Pancreas (tissue), 10 donors: ENCODE measurements at regions not wholly inside any gene's neighbourhood (a gene's known extent, or its start where the extent isn't known, plus 50 kb on each side); places are given as distances from the start of the nearest gene placed in this dataset.

Experiments
- ATAC-seq, 4 donors: fragments of 200-7000 bp; cut with Tn5 transposase; one replicate each; pipeline versions ENCODE4 v1.8.0 to v1.9.1; 2020; ENCODE audit warnings: mild to moderate bottlenecking in 4 of 4, moderate library complexity in 4 of 4
- DNase-seq, 6 donors: peaks; one replicate each; pipeline ENCODE4 v3.0.0-alpha.2; 2020
- FAIRE-seq: peaks from 2 replicates; lab custom pipeline; 2012; peaks lifted over from hg19 to GRCh38; lab: Jason Lieb, UNC
- H3K27ac ChIP-seq, 4 donors: fragments of 200-600 bp; sonication (generic); 1 replicate in 3 of 4; 2 replicates in 1 of 4; pipeline versions ENCODE4 v1.5.0 to v1.8.0; 2020
- H3K27me3 ChIP-seq, 4 donors: fragments of 200-600 bp; one replicate each; pipeline ENCODE4 v1.8.0; 2021
- H3K36me3 ChIP-seq, 3 donors: fragments of 200-600 bp; sonication (generic) in 1 of 3; one replicate each; pipeline versions ENCODE4 v1.5.0 to v1.8.0; 2020 to 2021
- H3K4me1 ChIP-seq, 3 donors: fragments of 200-600 bp; one replicate each; pipeline ENCODE4 v1.8.0; 2021
- H3K4me3 ChIP-seq, 4 donors: fragments of 200-600 bp; sonication (generic) in 2 of 4; one replicate each; pipeline versions ENCODE4 v1.5.0 to v1.8.0; 2020 to 2021
- H3K9me3 ChIP-seq, 4 donors: fragments of 200-600 bp; one replicate each; pipeline ENCODE4 v1.8.0; 2021
- WGBS, 2 donors: extraction: QIAGEN DNeasy Blood & Tissue Kit; methylation state at CpG; one replicate each; pipeline ENCODE4 v1.1.7; 2013; 5-methylcytosine and 5-hydroxymethylcytosine counted together
- intact Hi-C, 3 donors: fragments of 100-400 bp; cut with DNase I; formaldehyde crosslinking; loops; one replicate each; pipeline versions ENCODE4 v1.11.1 to v1.14.2; 2022
- TF ChIP-seq, protein P1 (sequence below), 4 donors: fragments of 200-600 bp; sonication (generic) in 3 of 4; IDR thresholded peaks; one replicate each; pipeline versions ENCODE4 v1.5.0 to v1.8.0; 2021; ENCODE audit warnings: antibody characterized with exemption in 4 of 4
- donor health status: healthy with polysubstance abuse.
- donor health status: DM: no; HTN: no; CAD: no; lungs with moderate emphysema.
- donor health status: DM: no; HTN: no; CAD: no.
- donor health status: control.
- donor health status: control.
- donor health status: Bipolar disorder and iron deficiency.
- donor health status: DM: yes; HTN: yes; CAD: no.
- donor health status: DM: no; HTN: no; CAD: no.
- donor health status: DM: no; HTN: no; CAD: no.
- donor health status: DM: yes; HTN: yes; CAD: no.

DNA sequence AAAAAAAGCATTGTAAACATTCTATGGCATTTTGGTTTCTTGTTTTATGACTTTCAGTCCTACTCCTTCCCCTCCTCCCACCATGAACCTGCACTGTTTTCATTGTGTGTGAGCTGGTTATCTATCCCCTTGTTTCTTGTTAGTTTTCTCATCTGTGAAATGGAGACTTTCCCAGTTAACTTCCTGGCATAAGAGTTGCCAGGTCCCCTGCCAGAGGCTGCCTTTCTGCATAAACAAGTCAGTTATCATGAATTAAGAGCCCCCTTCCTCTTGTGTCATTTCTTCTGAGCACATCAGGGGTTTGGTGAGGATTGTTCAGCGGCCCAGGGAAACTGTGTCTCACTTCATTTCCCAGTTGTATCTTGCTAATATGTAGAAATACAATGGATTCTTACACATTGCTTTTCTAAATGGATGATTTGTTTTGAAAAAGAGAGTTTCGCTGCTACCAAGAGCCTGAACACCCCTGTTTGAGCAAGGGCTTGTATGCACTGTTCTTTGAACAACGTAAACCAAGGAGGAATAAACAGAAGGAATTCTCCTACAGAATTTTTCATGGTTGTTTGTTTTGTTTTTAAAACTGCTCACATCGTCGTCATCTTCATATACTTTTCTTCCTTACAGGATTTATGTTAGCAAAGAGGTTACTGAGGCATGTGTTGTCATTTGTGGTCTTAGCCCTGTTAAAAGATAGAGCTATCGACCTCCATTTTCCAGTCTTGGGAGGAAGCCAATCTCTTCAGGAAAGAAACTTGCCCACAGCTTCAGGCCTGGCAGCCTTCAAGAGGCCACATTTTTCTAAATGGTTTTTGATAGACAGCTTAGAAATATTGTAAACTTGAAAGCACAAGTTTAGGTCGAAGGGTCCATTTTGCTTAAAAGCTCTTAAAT is 144.6 kb upstream of the IL12A start:
- H3K4me3 ChIP-seq, result no peak overlapping the region
- H3K9me3 ChIP-seq, result no peaks in the 10 kb centered on the region
- 67 to 70% methylated on average over 7 of the region's 7 CpGs for WGBS, 2 donors
- no peaks in the 10 kb centered on the region for H3K27me3 ChIP-seq
- intact Hi-C loops, result no loop called here
- ATAC-seq (no peak), DNase-seq (no peak), FAIRE-seq (no peak)
- no peaks in the 10 kb centered on the region for H3K4me1 ChIP-seq
- no peak overlapping the region for H3K27ac ChIP-seq
- TF ChIP-seq, protein P1, sequence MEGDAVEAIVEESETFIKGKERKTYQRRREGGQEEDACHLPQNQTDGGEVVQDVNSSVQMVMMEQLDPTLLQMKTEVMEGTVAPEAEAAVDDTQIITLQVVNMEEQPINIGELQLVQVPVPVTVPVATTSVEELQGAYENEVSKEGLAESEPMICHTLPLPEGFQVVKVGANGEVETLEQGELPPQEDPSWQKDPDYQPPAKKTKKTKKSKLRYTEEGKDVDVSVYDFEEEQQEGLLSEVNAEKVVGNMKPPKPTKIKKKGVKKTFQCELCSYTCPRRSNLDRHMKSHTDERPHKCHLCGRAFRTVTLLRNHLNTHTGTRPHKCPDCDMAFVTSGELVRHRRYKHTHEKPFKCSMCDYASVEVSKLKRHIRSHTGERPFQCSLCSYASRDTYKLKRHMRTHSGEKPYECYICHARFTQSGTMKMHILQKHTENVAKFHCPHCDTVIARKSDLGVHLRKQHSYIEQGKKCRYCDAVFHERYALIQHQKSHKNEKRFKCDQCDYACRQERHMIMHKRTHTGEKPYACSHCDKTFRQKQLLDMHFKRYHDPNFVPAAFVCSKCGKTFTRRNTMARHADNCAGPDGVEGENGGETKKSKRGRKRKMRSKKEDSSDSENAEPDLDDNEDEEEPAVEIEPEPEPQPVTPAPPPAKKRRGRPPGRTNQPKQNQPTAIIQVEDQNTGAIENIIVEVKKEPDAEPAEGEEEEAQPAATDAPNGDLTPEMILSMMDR (IDR thresholded peaks at IDR 0.05), result no peak
- H3K36me3 ChIP-seq, result no peaks in the 10 kb centered on the region

DNA sequence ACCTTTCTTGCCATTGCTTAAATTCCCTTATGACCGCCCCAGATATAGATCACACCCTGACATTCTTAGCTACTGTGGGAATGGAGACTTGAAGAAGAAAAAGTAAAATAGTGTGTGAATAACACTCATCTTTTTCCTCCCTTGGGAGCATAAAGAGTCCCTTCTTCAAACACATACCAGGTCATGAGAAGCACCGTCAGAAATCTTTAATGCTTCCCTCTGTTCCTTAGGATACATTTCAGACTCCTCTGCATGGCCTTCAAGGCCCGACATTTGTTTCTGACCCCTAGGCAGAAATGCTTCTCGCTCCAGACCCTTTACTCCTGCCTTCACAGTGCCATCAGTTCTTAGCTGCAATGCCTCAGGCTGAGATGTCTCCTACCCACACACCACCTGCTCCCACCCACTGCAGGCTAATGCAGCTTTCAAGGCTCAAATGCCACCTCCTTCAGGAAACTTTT is 143.8 kb upstream of the IL12A start:
- no peaks in the 10 kb centered on the region for H3K36me3 ChIP-seq
- intact Hi-C loops, result no loop called here
- no peak overlapping the region for H3K27ac ChIP-seq
- TF ChIP-seq, protein P1 (IDR thresholded peaks at IDR 0.05), result no peak
- WGBS, 2 donors, result 86 to 87% methylated on average over 4 of the region's 4 CpGs
- no peak overlapping the region for H3K4me3 ChIP-seq
- H3K4me1 ChIP-seq, result no peaks in the 10 kb centered on the region
- ATAC-seq (no peak), DNase-seq (no peak), FAIRE-seq (no peak)
- H3K27me3 ChIP-seq, result no peaks in the 10 kb centered on the region
- H3K9me3 ChIP-seq, result no peaks in the 10 kb centered on the region

DNA sequence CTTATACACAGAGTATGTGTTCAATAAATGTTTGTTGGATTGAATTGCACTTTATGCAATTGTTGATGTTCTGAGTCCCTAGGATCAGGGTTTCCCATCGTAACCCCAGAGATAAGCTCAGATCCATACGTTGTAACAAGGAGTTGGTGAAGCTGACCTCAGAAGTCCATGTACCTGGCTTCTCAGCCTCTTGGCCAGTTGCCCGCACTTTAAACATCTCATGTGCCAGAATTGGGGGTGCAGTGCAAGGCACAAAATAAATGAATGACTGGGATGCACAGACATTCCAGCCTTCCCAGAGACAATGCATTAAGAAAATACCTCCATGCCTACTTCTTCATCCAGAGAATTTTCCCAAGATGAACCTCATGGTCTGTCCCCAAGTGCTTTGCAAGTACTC is 142.9 kb upstream of the IL12A start:
- 66 to 70% methylated on average over 3 of the region's 3 CpGs for WGBS, 2 donors
- Histone ChIP-seq H3K4me3 (no peak overlapping the region), H3K27ac (no peak overlapping the region), H3K36me3 (no peaks in the 10 kb centered on the region), H3K27me3 (no peaks in the 10 kb centered on the region), H3K9me3 (no peaks in the 10 kb centered on the region), H3K4me1 (no peaks in the 10 kb centered on the region)
- no peak for DNase-seq
- no peak for FAIRE-seq
- intact Hi-C loops, result no loop called here
- ATAC-seq, result no peak
- TF ChIP-seq, protein P1 (IDR thresholded peaks at IDR 0.05), result no peak

DNA sequence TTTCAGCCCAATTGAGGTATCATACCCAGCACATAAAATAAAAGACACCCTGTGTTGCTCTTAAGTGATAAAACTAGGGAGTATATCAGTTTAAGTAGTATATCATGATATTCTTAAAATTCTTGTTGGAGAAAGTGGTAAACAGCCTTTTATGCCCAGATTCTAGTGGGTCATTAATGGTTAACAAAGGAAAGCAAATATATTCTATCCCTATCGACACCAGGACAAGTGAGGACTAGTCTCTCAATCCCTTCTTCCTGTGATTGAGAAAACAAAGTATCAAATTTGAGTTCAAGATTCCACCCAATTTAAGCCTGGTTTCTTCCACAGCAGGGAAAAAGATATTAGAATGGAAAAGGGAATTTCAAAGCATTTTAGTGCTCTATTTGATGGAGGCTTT is 142.4 kb upstream of the IL12A start:
- no peak overlapping the region for H3K4me3 ChIP-seq
- no peaks in the 10 kb centered on the region for H3K36me3 ChIP-seq
- intact Hi-C loops, result no loop called here
- ATAC-seq (no peak), FAIRE-seq (no peak), DNase-seq (no peak)
- TF ChIP-seq, protein P1 (IDR thresholded peaks at IDR 0.05), result no peak
- WGBS, 2 donors, result 50 to 75% methylated on average over 1 of the region's 1 CpG
- no peak overlapping the region for H3K27ac ChIP-seq
- no peaks in the 10 kb centered on the region for H3K4me1 ChIP-seq
- no peaks in the 10 kb centered on the region for H3K27me3 ChIP-seq
- H3K9me3 ChIP-seq, result no peaks in the 10 kb centered on the region
